GM19372 (cell line): ENCODE measurements at regions not wholly inside any gene's neighbourhood (a gene's known extent, or its start where the extent isn't known, plus 50 kb on each side); places are given as distances from the start of the nearest gene placed in this dataset.

ENCODE experiments used
- ATAC-seq: cut with Tn5 transposase; IDR thresholded peaks from one replicate; pipeline ENCODE4 v1.9.1; 2021; ENCODE audit warnings: mild to moderate bottlenecking, low read depth, moderate library complexity; ENCODE audit not compliant: unreplicated experiment

GRCh38 chr11:32262367-32262766 is 171.5 kb downstream of the RCN1 start:
- ATAC-seq: no peak

GRCh38 chr11:32265911-32266310 is 169.4 kb downstream of the WT1 start:
- ATAC-seq: no peak

DNA sequence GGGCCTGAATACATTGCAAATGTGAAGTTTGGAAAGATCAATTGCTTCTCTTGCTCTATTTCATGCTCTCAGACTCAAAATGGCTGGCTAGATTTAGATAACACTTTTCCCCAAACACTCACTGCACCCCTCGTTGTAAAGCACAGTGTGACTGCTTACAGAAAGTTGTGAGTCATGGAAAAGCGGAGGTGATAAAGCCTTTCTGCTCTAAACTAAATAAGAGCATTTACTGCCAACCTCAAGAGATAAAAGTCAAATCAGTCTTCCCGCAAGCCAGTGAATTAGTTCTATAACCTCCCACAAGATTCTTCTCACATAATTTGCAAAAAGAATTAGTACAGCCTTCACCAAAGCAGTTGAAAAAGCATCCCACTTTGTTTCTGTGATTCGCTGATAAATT is 168.7 kb downstream of the WT1 start:
- no peak for ATAC-seq

GRCh38 chr11:32267679-32268187 is 167.6 kb downstream of the WT1 start:
- no peak for ATAC-seq

DNA sequence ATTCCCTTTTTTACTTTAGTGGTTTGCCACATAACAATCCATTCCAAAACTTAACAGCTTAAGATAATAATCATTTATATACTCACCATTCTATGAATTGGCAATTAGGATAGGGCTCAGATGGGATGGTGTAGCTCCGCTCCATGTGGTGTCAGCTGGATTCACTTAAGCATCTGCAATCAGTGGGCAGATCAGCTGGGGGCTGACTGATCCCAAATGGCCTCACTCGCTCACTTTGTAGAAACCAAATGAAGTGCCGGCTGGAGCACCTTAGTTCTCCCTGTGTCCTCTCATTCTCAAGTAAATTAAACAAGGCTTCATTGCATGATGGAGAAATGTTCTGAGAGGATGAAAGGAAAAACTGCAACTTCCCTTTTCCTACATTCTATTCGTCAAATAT is 161.4 kb downstream of the WT1 start:
- no peak for ATAC-seq

DNA sequence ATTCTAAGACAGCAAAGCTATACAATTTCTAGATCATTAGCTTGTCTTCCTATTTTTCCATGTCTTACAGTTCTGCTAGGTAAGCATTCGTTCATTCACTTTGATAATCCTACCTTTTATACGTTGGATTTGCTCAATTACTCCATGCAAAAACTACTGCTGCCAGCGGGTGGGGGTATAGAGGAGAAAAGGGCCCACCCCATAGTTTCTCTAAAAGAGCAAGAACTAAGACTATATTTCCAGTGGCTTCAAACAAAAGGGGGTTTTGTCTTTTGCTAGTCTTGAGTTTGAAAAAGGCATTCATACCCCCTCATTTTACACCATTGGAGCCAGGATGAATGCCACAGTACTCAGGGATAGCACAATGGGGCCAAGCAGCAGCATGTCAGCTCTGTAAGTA is 155.7 kb downstream of the WT1 start:
- no peak for ATAC-seq

DNA sequence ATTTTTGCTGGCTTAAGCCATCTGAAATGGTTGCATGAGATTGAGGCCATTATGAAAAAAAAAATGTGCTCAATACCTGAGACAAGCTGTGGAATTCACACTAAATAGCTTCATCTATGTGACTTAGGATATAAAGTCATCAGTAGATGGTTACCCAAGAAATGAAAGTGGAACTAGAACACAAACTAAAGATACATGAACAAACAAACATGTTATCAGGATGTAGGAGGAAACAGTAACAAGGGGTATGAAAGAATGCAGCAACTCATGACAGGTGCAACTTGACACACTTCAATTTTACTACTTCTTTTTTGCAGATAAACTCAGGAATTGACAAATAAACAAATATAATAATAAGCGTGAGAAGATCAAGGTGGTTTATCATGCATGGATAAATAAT is 155.0 kb downstream of the WT1 start:
- no peak for ATAC-seq

DNA sequence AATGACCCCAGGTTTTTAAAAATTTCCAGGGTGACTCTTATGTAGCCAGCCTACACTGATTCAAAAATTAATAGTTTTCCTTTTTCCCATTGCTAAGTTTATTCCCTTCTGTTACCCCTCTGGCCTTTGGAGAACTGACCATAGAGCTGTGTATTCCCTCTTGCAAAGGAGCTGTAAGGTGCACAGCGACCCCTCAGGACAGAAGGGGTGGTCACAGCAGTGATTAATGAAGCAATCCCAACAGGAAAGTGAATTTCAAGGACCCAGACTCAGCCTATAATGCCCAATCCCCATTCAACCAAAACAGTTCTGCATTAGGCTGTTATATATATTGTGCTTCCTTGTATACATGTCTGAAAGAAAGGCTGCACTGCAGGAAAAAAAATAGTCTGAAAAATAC is 147.1 kb downstream of the WT1 start:
- ATAC-seq: no peak

GRCh38 chr11:32289701-32290100 is 145.6 kb downstream of the WT1 start:
- no peak for ATAC-seq

GRCh38 chr11:32290783-32291182 is 144.6 kb downstream of the WT1 start:
- no peak for ATAC-seq

GRCh38 chr11:32297611-32298011 is 137.7 kb downstream of the WT1 start:
- no peak for ATAC-seq

DNA sequence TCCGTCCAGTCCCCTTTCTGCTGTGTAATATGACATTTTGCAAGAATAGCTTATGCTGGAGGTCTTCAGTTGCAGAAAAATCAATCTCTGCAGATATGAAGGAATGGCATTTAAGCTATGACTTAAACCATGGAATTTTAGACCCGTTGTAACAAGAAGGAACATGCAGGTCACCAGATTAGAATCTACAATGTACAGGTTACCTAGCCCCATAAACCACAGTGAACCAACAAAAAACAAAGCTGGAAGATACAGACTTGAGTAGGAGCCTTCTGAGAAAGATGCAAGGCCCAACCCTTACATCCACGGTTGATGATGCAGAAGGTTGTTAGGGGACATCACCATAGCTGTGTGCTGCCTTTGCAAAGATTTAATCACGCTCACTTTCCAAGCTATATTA is 132.5 kb downstream of the WT1 start:
- ATAC-seq: no peak

DNA sequence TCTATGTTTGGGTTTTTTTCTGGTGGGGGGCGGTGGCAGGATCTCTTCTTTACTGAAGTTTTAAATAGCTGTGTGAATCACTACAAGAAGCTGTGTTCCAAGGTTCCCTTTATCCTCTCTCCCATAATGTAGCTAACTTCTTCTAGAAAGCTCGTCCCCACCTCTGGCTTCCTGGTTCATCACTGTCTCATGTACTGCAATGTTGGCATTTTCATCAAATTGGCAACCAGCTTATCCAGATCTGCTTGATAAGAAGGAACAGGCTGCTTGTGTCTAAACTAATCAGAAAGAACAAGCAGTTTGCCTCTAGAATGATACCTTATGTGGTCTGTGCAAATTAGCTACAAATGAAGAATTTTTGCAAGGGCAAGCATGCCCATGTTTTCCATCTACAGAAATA is 130.8 kb downstream of the WT1 start:
- no peak for ATAC-seq

- ATAC-seq: no peak
These were observed 129.9 kb downstream of the WT1 start for GRCh38 chr11:32305460-32305859.

GRCh38 chr11:32307471-32307870 is 127.9 kb downstream of the WT1 start:
- no peak for ATAC-seq

DNA sequence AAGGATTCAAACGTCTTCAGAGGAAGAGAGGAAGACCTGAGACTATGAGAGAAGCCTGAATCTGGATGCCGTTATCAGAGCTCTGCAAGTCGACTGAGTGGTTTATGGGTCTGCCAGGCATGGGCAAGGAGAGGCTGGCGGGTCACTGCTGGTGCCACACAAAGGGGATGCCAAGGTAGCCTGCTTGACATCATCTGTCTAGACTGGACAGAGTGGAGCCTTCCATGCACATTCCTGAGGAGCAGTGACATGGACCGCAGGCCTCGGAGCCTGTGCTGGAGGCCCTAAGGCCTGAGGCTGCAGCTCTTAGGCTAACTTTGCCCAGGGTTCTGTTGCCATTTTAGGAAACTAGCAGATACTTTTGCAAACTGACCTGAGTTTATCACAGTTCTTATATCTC is 127.4 kb downstream of the WT1 start:
- no peak for ATAC-seq

- ATAC-seq: no peak
These were observed 125.7 kb downstream of the WT1 start for GRCh38 chr11:32309530-32310213.

DNA sequence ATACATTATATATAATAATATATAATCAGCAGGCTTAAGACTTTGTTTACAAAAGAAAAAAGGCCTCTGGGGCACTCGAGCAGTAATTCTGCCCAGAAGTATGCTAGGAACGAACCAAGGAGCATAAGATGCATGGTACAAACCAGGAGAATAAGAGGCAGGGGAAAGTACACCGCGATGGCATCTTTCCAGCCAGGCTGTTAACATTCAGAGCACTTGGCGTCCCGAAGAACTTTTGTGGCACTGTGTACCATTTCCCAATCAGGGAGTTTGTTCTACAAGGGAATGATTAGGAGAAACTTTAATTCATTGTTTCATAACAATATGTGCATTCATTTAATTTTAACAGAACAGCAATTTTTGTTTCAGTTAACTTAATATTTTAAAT is 125.1 kb downstream of the WT1 start:
- ATAC-seq: no peak

DNA sequence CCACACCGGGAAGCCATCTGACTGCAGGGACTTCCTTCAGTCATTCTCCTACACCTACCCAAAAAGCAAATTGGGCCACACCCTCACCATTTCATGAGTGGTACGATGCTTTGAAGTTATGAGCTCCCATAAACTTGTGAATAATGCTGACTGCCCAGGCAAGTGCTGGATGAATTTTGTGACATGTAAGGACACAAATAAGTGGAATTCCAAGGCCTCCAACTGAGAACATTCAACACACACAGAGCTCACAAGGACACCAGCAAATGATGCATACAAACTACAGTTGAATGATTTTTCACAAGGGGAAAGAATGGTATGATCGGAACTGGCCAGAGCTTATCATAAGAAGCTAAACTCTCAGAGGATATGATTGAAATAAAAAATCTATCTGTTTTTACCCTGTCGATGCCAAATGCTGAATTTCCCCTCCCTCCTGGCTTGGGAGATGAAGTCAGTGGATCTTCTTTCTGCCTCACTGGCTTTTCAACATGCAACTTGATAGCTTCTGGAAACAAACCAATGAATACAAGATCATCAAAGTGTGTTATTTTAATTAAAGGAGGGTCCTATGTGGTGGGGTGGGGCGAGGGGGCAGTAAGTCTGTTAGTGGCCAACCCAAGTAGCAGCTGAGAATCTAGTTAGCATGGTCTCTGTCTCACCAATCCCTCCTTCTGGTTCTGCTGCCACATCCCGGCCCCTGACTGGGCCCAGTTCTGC is 123.8 kb downstream of the WT1 start:
- ATAC-seq: no peak

DNA sequence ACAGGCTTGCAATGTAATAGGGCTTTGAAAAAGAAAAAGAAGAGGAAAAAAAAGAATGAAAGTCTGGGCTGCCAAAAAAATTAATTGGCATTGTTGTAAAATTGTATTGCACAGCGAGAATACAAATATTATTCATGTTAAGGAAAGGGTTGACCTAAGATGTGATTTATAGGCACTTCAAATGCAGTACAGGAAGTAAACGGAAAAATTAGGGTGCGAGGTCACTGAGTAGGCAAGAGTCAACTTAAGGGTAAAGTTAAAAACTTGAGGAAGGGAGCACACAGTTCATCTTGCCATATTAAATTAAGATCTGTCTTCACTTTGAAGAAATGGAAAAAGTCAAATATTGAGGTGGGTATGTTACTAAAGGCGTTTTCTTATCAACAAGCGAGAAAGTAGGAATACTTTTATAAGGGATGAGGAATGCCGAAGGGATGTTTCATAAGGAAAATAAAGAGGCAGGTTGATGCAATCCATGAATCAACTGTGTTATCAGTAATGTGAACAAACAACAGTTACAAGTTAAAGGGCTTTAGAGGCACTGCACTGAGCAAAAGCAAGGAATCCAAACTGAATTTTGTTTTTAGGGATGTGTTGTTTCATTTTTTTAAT is 123.0 kb downstream of the WT1 start:
- no peak for ATAC-seq

DNA sequence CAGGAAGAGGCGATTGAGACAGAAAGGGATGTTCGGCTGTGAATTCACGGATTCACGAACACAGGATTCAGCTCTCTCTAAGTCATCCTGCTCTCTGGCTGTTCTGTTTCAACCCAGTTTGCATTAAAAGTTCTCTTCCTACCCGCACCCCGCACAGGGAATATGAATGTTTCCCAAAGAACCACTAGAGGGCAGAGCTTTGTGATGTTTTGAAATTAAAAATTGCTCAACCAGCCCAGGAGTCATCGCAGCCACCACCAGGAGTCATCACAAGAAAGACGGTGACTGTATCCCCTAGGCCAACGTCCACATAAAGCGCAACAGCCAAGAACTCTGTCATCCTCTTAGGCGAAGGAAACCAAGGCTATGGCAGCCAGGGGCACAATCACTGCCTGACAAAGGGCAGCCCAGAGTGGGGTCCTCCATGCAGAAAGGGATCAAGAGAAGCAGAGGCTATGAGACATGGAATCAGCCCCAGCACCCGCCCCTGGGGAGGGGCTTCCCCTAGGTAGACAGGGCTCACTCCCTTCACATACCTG is 122.4 kb downstream of the WT1 start:
- no peak for ATAC-seq

GRCh38 chr11:32313477-32313876 is 121.9 kb downstream of the WT1 start:
- no peak for ATAC-seq
